A673 (cell line): ENCODE measurements at regions not wholly inside any gene's neighbourhood (a gene's known extent, or its start where the extent isn't known, plus 50 kb on each side); places are given as distances from the start of the nearest gene placed in this dataset.

Experiments
- EZH2 ChIP-seq: fragments of 200-600 bp; sonication (generic); IDR thresholded peaks from 2 replicates; pipeline ENCODE4 v1.6.1; 2017; ENCODE audit warnings: borderline replicate concordance, low read depth, mild to moderate bottlenecking, mixed read lengths, antibody characterized with exemption, low read length; ENCODE audit not compliant: poor library complexity, severe bottlenecking
- TF ChIP-seq, protein P1 (sequence below): fragments of 300-800, 200-600 bp; sonication (generic); conservative IDR thresholded peaks from 2 replicates; pipeline ENCODE4 v1.5.1; 2017; ENCODE audit warnings: low read depth, mild to moderate bottlenecking, antibody characterized with exemption, low read length, moderate library complexity, mixed read lengths

DNA sequence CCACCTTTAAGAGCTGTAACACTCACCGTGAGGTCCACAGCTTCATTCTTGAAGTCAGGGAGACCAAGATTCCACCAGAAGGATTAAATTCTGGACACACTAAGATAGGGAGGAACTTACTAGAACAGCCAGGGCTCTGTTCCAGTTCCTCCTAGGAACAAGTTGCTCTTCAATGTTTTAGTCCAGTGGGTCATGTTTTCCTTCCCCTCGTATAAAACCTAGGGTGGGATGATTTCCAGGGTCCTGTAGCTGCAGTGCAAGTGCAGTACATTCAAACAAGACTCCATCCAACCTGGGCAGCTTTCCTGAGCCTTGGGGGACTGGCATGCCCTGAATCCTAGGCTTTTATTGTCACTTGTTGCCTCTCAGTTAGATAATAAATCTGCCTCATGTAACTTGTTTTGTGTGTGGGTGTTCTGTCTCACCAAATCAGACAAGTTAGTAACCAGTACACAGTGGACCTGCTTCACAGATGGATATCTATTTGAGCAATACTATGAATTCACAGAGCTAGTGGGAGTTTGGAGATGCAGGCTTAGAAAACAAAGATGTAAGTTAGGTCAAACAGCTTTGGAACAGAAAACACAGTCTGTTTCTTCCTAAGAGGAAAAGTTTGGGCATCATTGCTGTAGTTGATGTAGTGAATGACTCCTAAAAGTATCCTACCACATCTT is 405.6 kb downstream of the GABRG2 start:
- TF ChIP-seq, protein P1, sequence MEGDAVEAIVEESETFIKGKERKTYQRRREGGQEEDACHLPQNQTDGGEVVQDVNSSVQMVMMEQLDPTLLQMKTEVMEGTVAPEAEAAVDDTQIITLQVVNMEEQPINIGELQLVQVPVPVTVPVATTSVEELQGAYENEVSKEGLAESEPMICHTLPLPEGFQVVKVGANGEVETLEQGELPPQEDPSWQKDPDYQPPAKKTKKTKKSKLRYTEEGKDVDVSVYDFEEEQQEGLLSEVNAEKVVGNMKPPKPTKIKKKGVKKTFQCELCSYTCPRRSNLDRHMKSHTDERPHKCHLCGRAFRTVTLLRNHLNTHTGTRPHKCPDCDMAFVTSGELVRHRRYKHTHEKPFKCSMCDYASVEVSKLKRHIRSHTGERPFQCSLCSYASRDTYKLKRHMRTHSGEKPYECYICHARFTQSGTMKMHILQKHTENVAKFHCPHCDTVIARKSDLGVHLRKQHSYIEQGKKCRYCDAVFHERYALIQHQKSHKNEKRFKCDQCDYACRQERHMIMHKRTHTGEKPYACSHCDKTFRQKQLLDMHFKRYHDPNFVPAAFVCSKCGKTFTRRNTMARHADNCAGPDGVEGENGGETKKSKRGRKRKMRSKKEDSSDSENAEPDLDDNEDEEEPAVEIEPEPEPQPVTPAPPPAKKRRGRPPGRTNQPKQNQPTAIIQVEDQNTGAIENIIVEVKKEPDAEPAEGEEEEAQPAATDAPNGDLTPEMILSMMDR = no peak
- no peak for TF ChIP-seq EZH2
